GM12873 (cell line): ENCODE measurements at regions not wholly inside any gene's neighbourhood (a gene's known extent, or its start where the extent isn't known, plus 50 kb on each side); places are given as distances from the start of the nearest gene placed in this dataset.

Experiments
- TF ChIP-seq, protein P1 (sequence below): IDR thresholded peaks from 2 replicates; pipeline ENCODE4 v1.5.1; 2012; ENCODE audit warnings: low read depth, mild to moderate bottlenecking, moderate library complexity, low read length, control low read depth; ENCODE audit not compliant: insufficient read depth; ENCODE audit errors: missing control alignments

DNA sequence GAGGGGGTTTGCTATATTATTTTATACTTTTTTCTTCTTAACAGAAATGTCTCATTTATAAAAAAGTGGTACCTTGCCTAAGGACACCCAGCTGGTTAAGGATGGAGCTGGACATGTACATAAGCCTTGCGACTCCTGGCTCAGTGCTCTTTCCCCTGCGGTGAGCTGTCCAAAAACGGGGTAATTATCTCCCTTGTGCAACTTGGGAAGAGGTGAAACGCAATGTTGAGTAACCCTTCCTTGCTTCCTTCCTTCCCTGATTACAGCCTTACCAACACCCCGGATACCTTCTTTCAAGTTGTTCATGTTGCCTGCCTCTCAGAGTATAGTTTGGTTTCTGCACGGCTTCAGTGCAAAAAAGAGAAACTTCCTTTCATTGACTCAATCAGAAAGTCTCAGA lies 94.1 kb upstream of the XYLT1 start:
- TF ChIP-seq, protein P1, sequence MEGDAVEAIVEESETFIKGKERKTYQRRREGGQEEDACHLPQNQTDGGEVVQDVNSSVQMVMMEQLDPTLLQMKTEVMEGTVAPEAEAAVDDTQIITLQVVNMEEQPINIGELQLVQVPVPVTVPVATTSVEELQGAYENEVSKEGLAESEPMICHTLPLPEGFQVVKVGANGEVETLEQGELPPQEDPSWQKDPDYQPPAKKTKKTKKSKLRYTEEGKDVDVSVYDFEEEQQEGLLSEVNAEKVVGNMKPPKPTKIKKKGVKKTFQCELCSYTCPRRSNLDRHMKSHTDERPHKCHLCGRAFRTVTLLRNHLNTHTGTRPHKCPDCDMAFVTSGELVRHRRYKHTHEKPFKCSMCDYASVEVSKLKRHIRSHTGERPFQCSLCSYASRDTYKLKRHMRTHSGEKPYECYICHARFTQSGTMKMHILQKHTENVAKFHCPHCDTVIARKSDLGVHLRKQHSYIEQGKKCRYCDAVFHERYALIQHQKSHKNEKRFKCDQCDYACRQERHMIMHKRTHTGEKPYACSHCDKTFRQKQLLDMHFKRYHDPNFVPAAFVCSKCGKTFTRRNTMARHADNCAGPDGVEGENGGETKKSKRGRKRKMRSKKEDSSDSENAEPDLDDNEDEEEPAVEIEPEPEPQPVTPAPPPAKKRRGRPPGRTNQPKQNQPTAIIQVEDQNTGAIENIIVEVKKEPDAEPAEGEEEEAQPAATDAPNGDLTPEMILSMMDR = no peak

DNA sequence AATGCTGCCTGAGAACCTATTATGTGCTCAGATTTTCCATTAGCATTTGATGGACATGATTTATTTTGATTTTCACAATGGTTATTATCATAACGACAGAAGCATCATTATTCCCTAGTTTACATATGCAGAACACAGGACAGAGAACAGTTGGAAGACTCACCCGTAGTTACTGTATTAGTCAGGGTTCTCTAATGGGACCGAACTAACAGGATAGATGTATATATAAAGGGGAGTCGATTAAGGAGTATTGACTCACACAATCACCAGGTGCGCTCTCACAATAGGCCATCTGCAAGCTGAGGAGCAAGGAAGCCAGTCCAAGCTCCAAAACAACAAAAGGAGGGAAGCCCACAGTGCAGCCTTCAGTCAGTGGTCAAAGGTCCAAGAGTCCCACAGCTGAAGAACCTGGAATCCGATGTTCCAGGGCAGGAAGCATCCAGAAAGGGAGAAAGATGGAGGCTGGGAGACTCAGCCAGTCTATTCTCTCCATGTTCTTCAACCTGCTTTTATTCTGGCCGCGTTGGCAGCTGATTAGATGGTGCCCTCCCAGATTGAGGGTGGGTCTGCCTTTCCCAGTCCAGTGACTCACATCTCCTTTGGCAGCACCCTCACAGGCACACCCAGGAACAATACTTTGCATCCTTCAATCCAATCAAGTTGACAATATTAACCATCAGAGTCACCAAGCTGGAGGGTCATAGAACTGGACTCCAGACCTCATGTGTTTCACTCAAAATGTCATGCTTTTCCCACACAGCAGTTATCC lies 92.7 kb upstream of the XYLT1 start:
- TF ChIP-seq, protein P1 = no peak

GRCh38 chr16:17561056-17561455 lies 90.3 kb upstream of the XYLT1 start:
- TF ChIP-seq, protein P1 = no peak

- TF ChIP-seq, protein P1 = no peak
Observed at GRCh38 chr16:17560548-17560947, 89.8 kb upstream of the XYLT1 start.

- TF ChIP-seq, protein P1 = no peak
Observed at GRCh38 chr16:17559394-17559793, 88.6 kb upstream of the XYLT1 start.

GRCh38 chr16:17557949-17558348 lies 87.2 kb upstream of the XYLT1 start:
- TF ChIP-seq, protein P1 = no peak

- TF ChIP-seq, protein P1 = no peak
Observed at GRCh38 chr16:17557480-17557879, 86.7 kb upstream of the XYLT1 start.
